K562 (cell line): ENCODE measurements at regions not wholly inside any gene's neighbourhood (a gene's known extent, or its start where the extent isn't known, plus 50 kb on each side); places are given as distances from the start of the nearest gene placed in this dataset.

Experiments used
- ATAC-seq: fragments of 200-7000 bp; cut with Tn5 transposase; 3 replicates; pipeline ENCODE4 v1.9.1; 2020; ENCODE audit warnings: moderate library complexity
- BruUV-seq: library from RNA; stranded (reverse); fragments of 400-500 nt; replicated peaks from 2 replicates; lab custom pipeline; 2021; lab: Mats Ljungman, UMichigan
- CTCF ChIA-PET: fragments of 300-600 bp; formaldehyde crosslinking; extraction: SDS; loops from one replicate; lab custom pipeline; 2021; ENCODE audit warnings: low intra/inter-chr PET ratio; lab: Yijun Ruan, JAX
- POLR2A ChIA-PET: fragments of 300-600, 350-650 bp; sonication (Branson Sonifier 250); formaldehyde crosslinking; extraction: SDS; loops from one replicate; lab custom pipeline; 2021; ENCODE audit warnings: antibody characterized with exemption, inconsistent platforms; lab: Yijun Ruan, JAX
- DNase-seq, 4 experiments: peaks; one replicate each; pipeline versions ENCODE4 v3.0.0 to v3.0.0-alpha.2; 2011 to 2018; ENCODE audit warnings: low spot score in 3 of 4, mixed read lengths in 3 of 4; ENCODE audit errors: extremely low read depth in 1 of 4
- FAIRE-seq: peaks from 2 replicates; lab custom pipeline; 2011; peaks lifted over from hg19 to GRCh38; lab: Jason Lieb, UNC
- H2AFZ ChIP-seq: 2 replicates; pipeline ENCODE4 v1.6.0; 2011; ENCODE audit warnings: low read depth, low read length, control low read depth, inconsistent platforms
- H3K27ac ChIP-seq: fragments of 200-600 bp; 3 replicates; pipeline ENCODE4 v1.8.0; 2011; ENCODE audit warnings: low read depth, mild to moderate bottlenecking, control low read depth, inconsistent platforms, low read length, moderate library complexity, mixed read lengths; ENCODE audit errors: extremely low read depth
- H3K27me3 ChIP-seq, 2 experiments: fragments of 300-600 bp in 1 of 2; 2 replicates in 1 of 2; 3 replicates in 1 of 2; pipeline versions ENCODE4 v1.6.0 to v1.8.0; 2011; ENCODE audit warnings: inconsistent platforms in 2 of 2, low read length in 2 of 2, mild to moderate bottlenecking in 1 of 2, mixed read lengths in 1 of 2, moderate library complexity in 1 of 2; ENCODE audit not compliant: control insufficient read depth in 2 of 2, insufficient read depth in 2 of 2
- H3K36me3 ChIP-seq: fragments of 300-600 bp; 3 replicates; pipeline ENCODE4 v1.8.0; 2011; ENCODE audit warnings: mild to moderate bottlenecking, low read length, inconsistent platforms; ENCODE audit not compliant: control insufficient read depth, insufficient read depth
- H3K4me1 ChIP-seq, 2 experiments: fragments of 200-600 bp in 1 of 2; replicated peaks in 1 of 2; 2 replicates in 1 of 2; 3 replicates in 1 of 2; pipeline versions ENCODE4 v1.5.1 to v1.8.0; 2011; ENCODE audit warnings: inconsistent platforms in 2 of 2, low read length in 2 of 2, mild to moderate bottlenecking in 1 of 2, mixed read lengths in 1 of 2, moderate library complexity in 1 of 2; ENCODE audit not compliant: control insufficient read depth in 2 of 2, insufficient read depth in 2 of 2
- H3K4me2 ChIP-seq: 2 replicates; pipeline ENCODE4 v1.6.1; 2011; ENCODE audit warnings: low read length, control low read depth, inconsistent platforms, mixed read lengths; ENCODE audit not compliant: insufficient read depth
- H3K4me3 ChIP-seq: fragments of 200-600 bp; sonication (generic), shearing (Covaris generic); 2 replicates; pipeline ENCODE4 v1.5.1; 2016; ENCODE audit warnings: control low read depth, inconsistent platforms
- H3K79me2 ChIP-seq: fragments of 200-600 bp; 3 replicates; pipeline ENCODE4 v1.8.0; 2011; ENCODE audit warnings: low read length, inconsistent platforms; ENCODE audit not compliant: control insufficient read depth, insufficient read depth
- H3K9ac ChIP-seq, 2 experiments: 2 replicates each; pipeline versions ENCODE4 v1.6.0 to v1.6.1; 2011; ENCODE audit warnings: low read depth in 2 of 2, low read length in 2 of 2, control low read depth in 1 of 2, inconsistent platforms in 1 of 2, mild to moderate bottlenecking in 1 of 2, mixed read lengths in 1 of 2; ENCODE audit not compliant: insufficient read depth in 1 of 2
- H3K9me1 ChIP-seq: one replicate; pipeline ENCODE4 v1.6.0; 2011; ENCODE audit warnings: inconsistent platforms, mild to moderate bottlenecking, low read length, moderate library complexity; ENCODE audit not compliant: control insufficient read depth, insufficient read depth
- H3K9me3 ChIP-seq: replicated peaks from 2 replicates; pipeline ENCODE4 v1.5.1; 2011; ENCODE audit warnings: low read depth, low read length, inconsistent platforms; ENCODE audit not compliant: control insufficient read depth, insufficient read depth
- H4K20me1 ChIP-seq: replicated peaks from 2 replicates; pipeline ENCODE4 v1.6.1; 2011; ENCODE audit warnings: low read length, inconsistent platforms, mixed read lengths; ENCODE audit not compliant: control insufficient read depth, insufficient read depth
- IFI16 ChIP-seq: fragments of 250-450 bp; sonication (Bioruptor Pico); IDR thresholded peaks from 2 replicates; pipeline ENCODE4 v2.1.2; 2022; ENCODE audit warnings: mild to moderate bottlenecking, inconsistent platforms
- ILK ChIP-seq: fragments of 450-650 bp; IDR thresholded peaks from 2 replicates; pipeline ENCODE4 v1.6.1; 2016; ENCODE audit warnings: missing genetic modification characterization, low read depth, mild to moderate bottlenecking, missing compliant biosample characterization, moderate library complexity, borderline replicate concordance
- KHSRP ChIP-seq: fragments of 450-650 bp; IDR thresholded peaks from 2 replicates; pipeline ENCODE4 v1.6.1; 2017
- L3MBTL2 ChIP-seq: fragments of 450-650 bp; IDR thresholded peaks from 2 replicates; pipeline ENCODE4 v1.6.1; 2016; ENCODE audit warnings: mild to moderate bottlenecking, moderate library complexity
- NBN ChIP-seq: fragments of 450-650 bp; IDR thresholded peaks from 2 replicates; pipeline ENCODE4 v1.6.1; 2016; ENCODE audit warnings: low read depth, mild to moderate bottlenecking
- NR2F6 ChIP-seq: fragments of 450-650 bp; formaldehyde crosslinking; IDR thresholded peaks from 2 replicates; pipeline ENCODE4 v1.4.0; 2020; ENCODE audit warnings: mild to moderate bottlenecking
- NR3C1 ChIP-seq: sonication (generic); formaldehyde crosslinking; IDR thresholded peaks from 2 replicates; pipeline ENCODE4 v1.8.1; 2022; ENCODE audit warnings: missing genetic modification reagents
- NRF1 ChIP-seq, 2 experiments: fragments of 450-650 bp; IDR thresholded peaks in 1 of 2; conservative IDR thresholded peaks in 1 of 2; 2 replicates each; pipeline ENCODE4 v1.6.1; 2014; ENCODE audit warnings: mild to moderate bottlenecking in 2 of 2
- RB1 ChIP-seq: fragments of 450-650 bp; IDR thresholded peaks from 2 replicates; pipeline ENCODE4 v1.6.1; 2017; ENCODE audit warnings: low read depth, mild to moderate bottlenecking
- WHSC1 ChIP-seq: IDR thresholded peaks from one replicate; pipeline ENCODE4 v1.6.1; 2012; ENCODE audit warnings: low read length, control low read depth, inconsistent platforms
- ZBED1 ChIP-seq: IDR thresholded peaks from 2 replicates; pipeline ENCODE4 v1.6.1; 2014
- ZNF407 ChIP-seq: fragments of 450-650 bp; IDR thresholded peaks from 2 replicates; pipeline ENCODE4 v1.6.1; 2016; ENCODE audit warnings: low read depth
- WGBS: fragments of 100-300 bp; shearing (Covaris generic); methylation state at CpG from one replicate; pipeline ENCODE4 v1.1.6; 2016; ENCODE audit warnings: low coverage, mixed read lengths; ENCODE audit not compliant: insufficient coverage; ENCODE audit errors: missing lambda C conversion rate; 5-methylcytosine and 5-hydroxymethylcytosine counted together
- in situ Hi-C: fragments of 300-500 bp; cut with MboI; formaldehyde crosslinking; loops from 4 replicates; pipeline ENCODE4 v1.15.0; 2018; ENCODE audit warnings: inconsistent platforms, mixed read lengths
- intact Hi-C: fragments of 100-400 bp; cut with micrococcal nuclease; formaldehyde crosslinking; loops from 2 replicates; pipeline ENCODE4 v1.14.2; 2022
- TF ChIP-seq, protein P1 (sequence below): sonication (generic); formaldehyde crosslinking; IDR thresholded peaks from 2 replicates; pipeline ENCODE4 v1.4.0; 2020; ENCODE audit warnings: mild to moderate bottlenecking, missing genetic modification reagents

- H3K27ac ChIP-seq, result peak overlapping the region; percentile 87
- no peaks in the 10 kb centered on the region for H3K9me3 ChIP-seq
- no peaks in the 10 kb centered on the region for H4K20me1 ChIP-seq
- peak overlapping the region; percentile 50 for H3K4me2 ChIP-seq
- peak overlapping the region in 1 of 2 experiments; percentile 69; a peak in 2 of 4 replicates for H3K9ac ChIP-seq
- ChIA-PET POLR2A (interaction anchor here (0.5 to 1.6 kb wide), 16 partner anchors 9 to 145 kb away, joined by 3 to 9 read pairs (median 4); partner anchors contain the start of genes EED and PICALM), CTCF (interaction anchor here (1.1 to 1.6 kb wide), 2 partner anchors 152 to 338 kb away, joined by 3 to 9 read pairs; partner anchors contain the start of gene CCDC83)
- peaks cover 14 to 59% of the 10 kb centered on the region in 2 experiments for H3K4me1 ChIP-seq
- H3K9me1 ChIP-seq, result no peaks in the 10 kb centered on the region
- intact Hi-C loops (loop anchor here (1.0 to 2.0 kb wide), 7 partner anchors 17 to 151 kb away; partner anchors contain the start of gene PICALM), in situ Hi-C loops (no loop called here)
- WGBS, result 2% methylated on average over 7 of the region's 7 CpGs
- no TSS peak for BruUV-seq
- no peak overlapping the region for H3K4me3 ChIP-seq
- no peaks in the 10 kb centered on the region for H3K79me2 ChIP-seq
- H2AFZ ChIP-seq, result peak overlapping the region; percentile 79
- H3K36me3 ChIP-seq, result no peaks in the 10 kb centered on the region
- FAIRE-seq, result peak; percentile 91
- peak; percentile 94 for ATAC-seq
- no peaks in the 10 kb centered on the region for H3K27me3 ChIP-seq
- peak; percentile 88 to 97 (median 90) for DNase-seq
- TF ChIP-seq ZNF407 (no peak), NRF1 (conservative IDR thresholded peaks at IDR 0.05 in 1 of 2, IDR thresholded peaks at IDR 0.05 in 1 of 2) (peak in 1 of 2 experiments; percentile 21; a peak in 1 of 4 replicates), WHSC1 (no peak), RB1 (peak; percentile 71; the same call in 1 of the 2 replicates), NBN (peak; percentile 85), NR3C1 (CRISPR knock-in tag) (no peak), ILK (tag) (no peak), NR2F6 (CRISPR knock-in tag) (no peak), IFI16 (CRISPR knock-in tag) (no peak), ZBED1 (no peak), L3MBTL2 (peak; percentile 57), KHSRP (no peak)
- TF ChIP-seq, protein P1, sequence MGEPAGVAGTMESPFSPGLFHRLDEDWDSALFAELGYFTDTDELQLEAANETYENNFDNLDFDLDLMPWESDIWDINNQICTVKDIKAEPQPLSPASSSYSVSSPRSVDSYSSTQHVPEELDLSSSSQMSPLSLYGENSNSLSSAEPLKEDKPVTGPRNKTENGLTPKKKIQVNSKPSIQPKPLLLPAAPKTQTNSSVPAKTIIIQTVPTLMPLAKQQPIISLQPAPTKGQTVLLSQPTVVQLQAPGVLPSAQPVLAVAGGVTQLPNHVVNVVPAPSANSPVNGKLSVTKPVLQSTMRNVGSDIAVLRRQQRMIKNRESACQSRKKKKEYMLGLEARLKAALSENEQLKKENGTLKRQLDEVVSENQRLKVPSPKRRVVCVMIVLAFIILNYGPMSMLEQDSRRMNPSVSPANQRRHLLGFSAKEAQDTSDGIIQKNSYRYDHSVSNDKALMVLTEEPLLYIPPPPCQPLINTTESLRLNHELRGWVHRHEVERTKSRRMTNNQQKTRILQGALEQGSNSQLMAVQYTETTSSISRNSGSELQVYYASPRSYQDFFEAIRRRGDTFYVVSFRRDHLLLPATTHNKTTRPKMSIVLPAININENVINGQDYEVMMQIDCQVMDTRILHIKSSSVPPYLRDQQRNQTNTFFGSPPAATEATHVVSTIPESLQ (CRISPR knock-in tag), result no peak
These were observed 51.1 kb upstream of the EED start for GRCh38 chr11:86193297-86194095.
